KG1 (cell line): ENCODE measurements at regions not wholly inside any gene's neighbourhood (a gene's known extent, or its start where the extent isn't known, plus 50 kb on each side); places are given as distances from the start of the nearest gene placed in this dataset.

Source experiments
- DNase-seq: peaks from one replicate; lab custom pipeline; 2025; lab: John Stamatoyannopoulos, UW

GRCh38 chr11:115695677-115696364 lies 191.6 kb upstream of the CADM1 start:
- DNase-seq: no peak

- no peak for DNase-seq
Measured at GRCh38 chr11:115693002-115693401, 188.8 kb upstream of the CADM1 start.

- DNase-seq: no peak
Measured at GRCh38 chr11:115691030-115691429, 186.8 kb upstream of the CADM1 start.

- no peak for DNase-seq
Measured at GRCh38 chr11:115687934-115688333, 183.7 kb upstream of the CADM1 start.

- DNase-seq: no peak
Measured at GRCh38 chr11:115684699-115685098, 180.5 kb upstream of the CADM1 start.

- DNase-seq: no peak
Measured at GRCh38 chr11:115684135-115684534, 179.9 kb upstream of the CADM1 start.

GRCh38 chr11:115682888-115683287 lies 178.7 kb upstream of the CADM1 start:
- no peak for DNase-seq

- no peak for DNase-seq
Measured at GRCh38 chr11:115682101-115682500, 177.9 kb upstream of the CADM1 start.

GRCh38 chr11:115679945-115680344 lies 175.7 kb upstream of the CADM1 start:
- no peak for DNase-seq

- DNase-seq: no peak
Measured at GRCh38 chr11:115678942-115679341, 174.7 kb upstream of the CADM1 start.

- DNase-seq: no peak
Measured at GRCh38 chr11:115677190-115677589, 173.0 kb upstream of the CADM1 start.

- DNase-seq: no peak
Measured at GRCh38 chr11:115676768-115677167, 172.6 kb upstream of the CADM1 start.

- no peak for DNase-seq
Measured at GRCh38 chr11:115676206-115676605, 172.0 kb upstream of the CADM1 start.

GRCh38 chr11:115674937-115675544 lies 170.8 kb upstream of the CADM1 start:
- DNase-seq: no peak

GRCh38 chr11:115674176-115674936 lies 170.1 kb upstream of the CADM1 start:
- no peak for DNase-seq

- no peak for DNase-seq
Measured at GRCh38 chr11:115673720-115674119, 169.5 kb upstream of the CADM1 start.

GRCh38 chr11:115672999-115673411 lies 168.8 kb upstream of the CADM1 start:
- no peak for DNase-seq

- DNase-seq: no peak
Measured at GRCh38 chr11:115672412-115672811, 168.2 kb upstream of the CADM1 start.

GRCh38 chr11:115670538-115671205 lies 166.5 kb upstream of the CADM1 start:
- no peak for DNase-seq

GRCh38 chr11:115665958-115666357 lies 161.7 kb upstream of the CADM1 start:
- DNase-seq: no peak

- no peak for DNase-seq
Measured at GRCh38 chr11:115665175-115665821, 161.1 kb upstream of the CADM1 start.

GRCh38 chr11:115664313-115664712 lies 160.1 kb upstream of the CADM1 start:
- no peak for DNase-seq
